Chondrocyte (in vitro differentiated cells): ENCODE measurements at regions not wholly inside any gene's neighbourhood (a gene's known extent, or its start where the extent isn't known, plus 50 kb on each side); places are given as distances from the start of the nearest gene placed in this dataset.

Experiments used
- DNase-seq: peaks from one replicate; pipeline ENCODE4 v3.0.0; 2021; ENCODE audit warnings: mixed read lengths, low spot score
- H3K27ac Mint-ChIP-seq: one replicate; pipeline ENCODE4 v1.8.0; 2021; ENCODE audit warnings: mild to moderate bottlenecking, moderate library complexity, mixed read lengths; ENCODE audit not compliant: unreplicated experiment
- H3K27me3 Mint-ChIP-seq: 2 replicates; pipeline ENCODE4 v1.8.0; 2021; ENCODE audit warnings: low read depth, mixed read lengths
- H3K36me3 Mint-ChIP-seq: 2 replicates; pipeline ENCODE4 v1.8.0; 2021; ENCODE audit warnings: low read depth, mixed read lengths
- H3K4me1 Mint-ChIP-seq: 2 replicates; pipeline ENCODE4 v1.8.0; 2021; ENCODE audit warnings: low read depth, mild to moderate bottlenecking, mixed read lengths
- H3K4me3 Mint-ChIP-seq: one replicate; pipeline ENCODE4 v1.8.0; 2021; ENCODE audit warnings: mild to moderate bottlenecking, moderate library complexity, mixed read lengths; ENCODE audit not compliant: unreplicated experiment
- H3K9me3 Mint-ChIP-seq: 2 replicates; pipeline ENCODE4 v1.8.0; 2021; ENCODE audit warnings: low read depth, mixed read lengths
- TF ChIP-seq, protein P1 (sequence below): fragments of 200-600 bp; sonication (generic); IDR thresholded peaks from 2 replicates; pipeline ENCODE4 v1.5.0; 2021; ENCODE audit warnings: antibody characterized with exemption, mild to moderate bottlenecking, moderate library complexity

- H3K4me3 Mint-ChIP-seq = no peak overlapping the region
- no peaks in the 10 kb centered on the region for H3K27me3 Mint-ChIP-seq
- no peaks in the 10 kb centered on the region for H3K9me3 Mint-ChIP-seq
- peaks cover 25% of the 10 kb centered on the region for H3K36me3 Mint-ChIP-seq
- DNase-seq = no peak
- TF ChIP-seq, protein P1, sequence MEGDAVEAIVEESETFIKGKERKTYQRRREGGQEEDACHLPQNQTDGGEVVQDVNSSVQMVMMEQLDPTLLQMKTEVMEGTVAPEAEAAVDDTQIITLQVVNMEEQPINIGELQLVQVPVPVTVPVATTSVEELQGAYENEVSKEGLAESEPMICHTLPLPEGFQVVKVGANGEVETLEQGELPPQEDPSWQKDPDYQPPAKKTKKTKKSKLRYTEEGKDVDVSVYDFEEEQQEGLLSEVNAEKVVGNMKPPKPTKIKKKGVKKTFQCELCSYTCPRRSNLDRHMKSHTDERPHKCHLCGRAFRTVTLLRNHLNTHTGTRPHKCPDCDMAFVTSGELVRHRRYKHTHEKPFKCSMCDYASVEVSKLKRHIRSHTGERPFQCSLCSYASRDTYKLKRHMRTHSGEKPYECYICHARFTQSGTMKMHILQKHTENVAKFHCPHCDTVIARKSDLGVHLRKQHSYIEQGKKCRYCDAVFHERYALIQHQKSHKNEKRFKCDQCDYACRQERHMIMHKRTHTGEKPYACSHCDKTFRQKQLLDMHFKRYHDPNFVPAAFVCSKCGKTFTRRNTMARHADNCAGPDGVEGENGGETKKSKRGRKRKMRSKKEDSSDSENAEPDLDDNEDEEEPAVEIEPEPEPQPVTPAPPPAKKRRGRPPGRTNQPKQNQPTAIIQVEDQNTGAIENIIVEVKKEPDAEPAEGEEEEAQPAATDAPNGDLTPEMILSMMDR = no peak
- H3K27ac Mint-ChIP-seq = no peak overlapping the region
- peaks cover 7% of the 10 kb centered on the region for H3K4me1 Mint-ChIP-seq
These were observed 58.4 kb downstream of the ZZZ3 start for GRCh38 chr1:77624102-77624501.

DNA sequence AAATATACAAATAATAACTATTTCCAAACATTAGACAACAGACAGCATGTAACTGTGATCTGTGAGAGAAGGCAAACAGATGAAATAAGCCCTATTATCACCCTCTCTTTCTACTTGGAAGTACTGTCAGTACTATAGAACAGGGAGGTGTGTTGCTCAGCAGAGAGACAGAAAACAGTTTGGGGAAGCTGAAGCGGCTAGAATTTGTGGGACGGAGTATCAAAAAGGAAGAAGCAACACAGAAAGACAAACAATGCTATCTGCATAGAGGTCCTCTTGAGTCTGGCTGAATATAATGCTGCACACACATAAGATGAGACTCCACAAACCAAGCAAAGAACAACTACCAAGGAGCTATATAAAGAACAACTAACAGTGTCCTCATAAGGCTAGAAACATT, 59.4 kb downstream of the ZZZ3 start:
- H3K4me1 Mint-ChIP-seq = peaks cover 7% of the 10 kb centered on the region
- no peaks in the 10 kb centered on the region for H3K27me3 Mint-ChIP-seq
- H3K4me3 Mint-ChIP-seq = no peak overlapping the region

DNA sequence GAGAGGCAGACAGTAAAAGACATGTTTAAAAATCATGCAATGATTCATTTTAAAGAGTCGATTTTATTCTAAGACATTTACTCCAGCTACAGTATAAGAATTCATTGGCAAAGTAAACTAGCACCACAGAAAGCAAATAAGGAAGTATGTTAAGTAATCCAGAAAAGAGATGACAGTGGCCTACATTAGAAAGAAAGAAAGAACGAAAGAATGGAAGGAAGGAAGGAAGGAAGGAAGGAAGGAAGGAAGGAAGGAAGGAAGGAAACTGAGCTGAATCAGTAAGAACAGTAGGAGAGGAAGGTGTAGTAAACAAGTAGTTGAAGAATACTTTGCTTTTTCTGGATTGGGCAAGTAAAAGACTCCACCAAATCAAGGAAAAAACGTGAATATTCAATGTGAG, 62.2 kb downstream of the ZZZ3 start:
- Mint-ChIP-seq H3K27me3 (no peaks in the 10 kb centered on the region), H3K27ac (no peak overlapping the region), H3K36me3 (peaks cover 26% of the 10 kb centered on the region), H3K4me1 (peaks cover 5% of the 10 kb centered on the region), H3K4me3 (no peak overlapping the region), H3K9me3 (no peaks in the 10 kb centered on the region)
- TF ChIP-seq, protein P1 = no peak
- DNase-seq = no peak

More for the DNA sequence above, 59.4 kb downstream of the ZZZ3 start:
- TF ChIP-seq, protein P1 = no peak
- H3K27ac Mint-ChIP-seq = no peak overlapping the region
- H3K9me3 Mint-ChIP-seq = no peaks in the 10 kb centered on the region
- peaks cover 23% of the 10 kb centered on the region for H3K36me3 Mint-ChIP-seq
- DNase-seq = no peak

GRCh38 chr1:77614037-77614436, 68.4 kb downstream of the ZZZ3 start:
- Mint-ChIP-seq H3K27me3 (no peaks in the 10 kb centered on the region), H3K4me1 (no peaks in the 10 kb centered on the region), H3K27ac (no peak overlapping the region), H3K9me3 (peaks cover 18% of the 10 kb centered on the region), H3K4me3 (no peak overlapping the region), H3K36me3 (peaks cover 25% of the 10 kb centered on the region)
- TF ChIP-seq, protein P1 = no peak
- no peak for DNase-seq
